Activated CD4-positive, CD25-positive, alpha-beta regulatory T cell treated with anti-CD3 and anti-CD28 coated beads, Interleukin-2, amount 50 U/mL, for 72 hours (primary cell): ENCODE measurements at regions not wholly inside any gene's neighbourhood (a gene's known extent, or its start where the extent isn't known, plus 50 kb on each side); places are given as distances from the start of the nearest gene placed in this dataset.

Experiments used
- DNase-seq: peaks from one replicate; pipeline ENCODE4 v3.0.0; 2021

DNA sequence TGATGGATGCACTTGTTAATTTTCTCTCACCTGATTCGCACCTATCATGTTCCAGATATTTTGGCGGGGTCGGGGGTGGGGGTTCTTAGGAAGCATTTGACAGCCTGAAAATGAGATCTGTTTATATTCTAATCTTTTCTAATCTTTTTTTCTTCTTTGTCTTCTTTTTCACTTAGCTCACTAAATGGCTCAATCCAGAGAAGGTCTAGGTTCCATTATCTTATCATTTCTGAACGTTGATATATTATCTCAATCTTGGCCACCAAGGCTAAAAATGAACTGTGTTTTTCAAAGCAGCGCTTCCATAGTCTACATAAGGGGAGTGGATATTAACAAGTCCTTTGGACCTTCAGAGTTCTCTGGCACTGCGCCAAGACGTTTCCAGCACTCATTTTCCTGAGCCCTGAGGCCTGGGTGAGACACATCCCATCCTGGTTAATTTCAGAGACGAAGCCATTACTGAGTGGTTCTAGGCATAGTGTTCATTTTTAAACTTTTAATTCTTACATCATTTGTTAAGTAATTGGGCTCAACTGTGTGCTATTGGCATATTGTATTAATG is 229.0 kb downstream of the SOX11 start:
- no peak for DNase-seq

DNA sequence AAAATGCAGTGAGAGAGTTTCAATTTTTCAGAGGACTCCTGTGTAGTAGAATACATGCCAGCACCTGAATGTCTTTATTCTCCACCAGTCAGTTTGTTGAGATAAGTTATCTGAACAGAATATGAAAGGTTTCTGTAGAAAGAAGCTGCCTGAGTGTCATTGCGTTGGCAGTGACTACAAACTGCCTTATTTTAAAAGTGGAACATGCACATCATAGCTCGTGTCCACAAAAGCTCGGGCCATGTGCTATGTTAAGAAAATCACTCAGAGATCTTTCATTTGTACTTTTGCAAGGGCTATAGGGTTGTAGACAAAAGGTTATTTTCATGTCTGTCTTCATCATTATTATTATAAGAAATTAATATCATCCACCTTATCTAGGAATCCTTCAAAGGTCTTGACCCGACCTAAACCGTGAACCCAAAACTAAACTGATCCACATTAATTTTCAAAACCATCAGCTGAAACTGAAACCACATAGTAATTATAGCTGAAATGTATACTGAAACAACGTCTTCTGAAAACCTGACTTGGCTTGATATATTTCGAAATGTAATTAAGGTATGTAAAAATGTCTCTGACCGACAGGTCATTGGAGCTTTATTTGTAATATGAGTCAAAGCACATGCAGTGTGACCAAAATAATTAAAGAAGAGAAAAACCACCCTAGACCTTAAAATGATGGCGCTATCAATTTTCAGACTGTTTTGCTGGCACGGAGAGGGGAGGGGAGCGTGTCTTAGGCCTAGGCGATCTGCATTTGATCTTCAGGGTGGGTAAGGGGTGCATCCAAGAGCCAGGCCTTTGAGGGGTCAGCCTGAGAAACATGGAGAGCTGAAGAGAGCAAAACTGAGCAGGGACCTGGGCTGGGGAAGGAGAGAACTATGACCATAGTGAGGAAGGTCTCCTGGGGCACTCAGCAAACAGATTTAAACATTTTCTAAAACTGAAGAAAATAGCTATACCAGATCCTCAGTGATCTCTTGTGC is 232.1 kb downstream of the SOX11 start:
- DNase-seq = no peak

DNA sequence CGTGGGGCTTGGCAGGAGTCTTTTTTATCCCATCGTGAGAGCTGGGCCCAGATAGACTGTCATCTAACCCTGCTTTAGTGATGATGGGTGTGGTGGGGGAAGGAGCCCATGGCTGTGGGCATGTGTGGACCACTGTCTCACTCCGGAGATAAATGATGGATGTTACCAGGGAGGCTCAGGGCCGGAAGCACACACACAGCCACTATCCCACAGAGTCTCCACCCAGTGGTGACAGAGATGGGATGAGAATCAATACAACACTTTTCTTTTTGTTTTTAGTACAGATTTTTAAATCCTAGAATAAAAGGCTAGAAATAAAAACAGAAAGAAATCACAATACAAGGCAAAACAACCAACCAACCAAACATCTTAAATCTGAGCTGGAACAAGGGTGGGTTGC is 233.4 kb downstream of the SOX11 start:
- DNase-seq = no peak

DNA sequence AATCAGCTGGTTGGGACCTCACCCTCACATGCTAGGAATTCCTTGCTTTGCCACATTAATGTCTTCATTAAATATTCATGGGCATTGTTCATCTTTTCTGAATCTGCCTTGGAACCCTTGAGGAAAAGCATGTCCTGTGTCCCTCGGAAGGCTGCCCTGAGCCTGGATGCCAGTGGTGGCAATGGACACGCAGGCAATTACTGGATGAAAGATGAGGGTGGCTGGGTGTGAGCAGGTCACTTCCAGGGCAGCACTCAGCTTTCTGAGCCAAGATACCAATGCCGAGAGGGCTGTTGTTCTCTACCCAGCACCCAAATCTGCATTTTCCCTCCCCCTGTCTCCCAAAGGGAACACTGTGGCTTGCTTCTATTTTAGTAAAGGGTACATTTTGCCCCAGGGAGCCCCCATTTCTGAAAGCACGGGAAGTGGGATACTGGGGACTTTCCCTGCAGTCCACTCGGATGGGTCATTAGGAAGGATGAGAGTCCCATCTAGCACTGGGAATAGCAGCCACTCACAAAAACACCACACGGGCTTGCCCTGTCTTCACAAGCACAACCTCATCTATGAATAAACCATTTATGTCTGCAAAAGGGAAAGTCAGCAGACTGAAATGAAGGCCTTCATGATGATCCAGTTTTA is 234.8 kb downstream of the SOX11 start:
- DNase-seq = no peak

DNA sequence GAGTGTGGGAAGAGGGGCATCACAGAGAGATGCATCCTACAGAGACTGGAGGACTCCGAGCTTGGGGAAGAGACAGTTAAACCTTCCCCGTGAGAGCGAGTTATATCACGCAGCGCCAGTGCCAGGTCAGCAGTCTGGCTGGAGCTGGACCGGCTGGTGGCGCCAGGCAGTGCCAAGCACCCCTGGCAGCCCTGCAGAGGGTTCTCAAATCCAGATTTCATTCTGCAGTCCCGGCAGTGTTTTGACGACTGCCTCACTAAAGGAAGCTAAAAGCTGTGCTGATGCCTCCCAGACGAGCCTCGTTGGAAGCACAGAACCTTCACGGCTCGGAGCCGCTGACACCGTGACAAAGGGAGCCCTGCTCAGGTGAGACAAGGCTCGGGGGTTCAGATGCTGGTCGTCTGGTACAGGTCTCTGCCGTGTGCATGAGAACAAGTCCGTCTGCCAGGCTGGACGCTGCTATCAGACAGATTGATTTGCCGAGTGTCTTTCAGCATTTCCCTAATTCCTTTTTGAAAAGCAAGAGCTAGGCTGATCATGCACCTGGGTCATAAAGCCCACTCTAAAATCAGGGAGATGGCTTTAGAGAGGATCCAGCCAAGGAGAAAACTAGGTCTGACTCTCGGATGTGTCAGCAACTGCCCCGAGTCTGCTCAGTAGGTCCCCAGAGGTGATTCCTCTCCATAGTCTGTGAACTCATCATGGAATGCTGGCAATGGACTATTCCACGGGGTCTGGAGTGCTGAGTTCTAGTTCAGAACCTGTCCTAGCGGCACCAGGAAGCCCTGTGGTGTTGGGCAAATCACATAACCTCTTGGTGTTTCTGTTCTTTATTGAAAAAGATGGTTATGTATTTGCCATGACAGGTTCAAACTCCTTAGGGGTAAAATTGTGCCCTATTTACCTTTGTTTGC is 240.6 kb downstream of the SOX11 start:
- DNase-seq = no peak

DNA sequence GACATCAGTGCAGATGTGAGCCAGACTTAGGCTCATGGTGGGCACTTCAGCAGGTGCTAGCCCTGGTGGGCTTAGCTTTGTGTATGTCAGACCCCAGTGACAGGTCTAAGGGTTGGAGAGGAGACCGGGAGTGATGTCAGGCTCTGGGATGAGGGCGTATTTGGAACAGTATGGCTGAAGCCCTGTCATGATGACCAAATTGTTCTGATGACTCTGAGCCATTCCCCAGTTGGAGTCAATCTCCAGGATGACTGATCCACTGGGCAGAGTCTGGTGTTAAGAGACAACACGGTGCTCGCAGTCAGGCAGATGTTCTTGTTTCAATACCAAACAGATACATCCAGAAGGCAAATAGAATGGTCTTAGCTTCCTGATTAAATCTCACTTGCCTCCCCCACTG is 241.5 kb downstream of the SOX11 start:
- no peak for DNase-seq

DNA sequence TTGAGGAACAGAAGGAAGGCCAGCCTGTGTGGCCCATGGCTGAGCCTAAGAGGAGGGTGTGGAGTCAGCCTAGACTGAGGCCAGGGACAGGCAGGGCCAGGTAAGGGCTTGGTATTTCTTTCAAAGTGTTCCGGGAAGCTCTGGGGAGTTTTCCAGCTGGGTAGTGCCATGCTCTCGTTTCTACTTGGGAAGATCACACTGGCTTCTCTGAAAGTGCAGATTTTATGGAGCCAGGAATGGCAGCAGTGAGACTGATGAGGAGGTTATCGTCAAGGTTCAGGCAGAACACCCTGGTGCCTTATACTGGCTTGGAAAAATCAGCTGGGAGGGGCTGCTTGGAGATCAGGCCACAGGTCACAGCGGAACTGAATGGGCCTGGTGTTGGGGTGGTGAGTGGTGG is 245.1 kb downstream of the SOX11 start:
- no peak for DNase-seq

DNA sequence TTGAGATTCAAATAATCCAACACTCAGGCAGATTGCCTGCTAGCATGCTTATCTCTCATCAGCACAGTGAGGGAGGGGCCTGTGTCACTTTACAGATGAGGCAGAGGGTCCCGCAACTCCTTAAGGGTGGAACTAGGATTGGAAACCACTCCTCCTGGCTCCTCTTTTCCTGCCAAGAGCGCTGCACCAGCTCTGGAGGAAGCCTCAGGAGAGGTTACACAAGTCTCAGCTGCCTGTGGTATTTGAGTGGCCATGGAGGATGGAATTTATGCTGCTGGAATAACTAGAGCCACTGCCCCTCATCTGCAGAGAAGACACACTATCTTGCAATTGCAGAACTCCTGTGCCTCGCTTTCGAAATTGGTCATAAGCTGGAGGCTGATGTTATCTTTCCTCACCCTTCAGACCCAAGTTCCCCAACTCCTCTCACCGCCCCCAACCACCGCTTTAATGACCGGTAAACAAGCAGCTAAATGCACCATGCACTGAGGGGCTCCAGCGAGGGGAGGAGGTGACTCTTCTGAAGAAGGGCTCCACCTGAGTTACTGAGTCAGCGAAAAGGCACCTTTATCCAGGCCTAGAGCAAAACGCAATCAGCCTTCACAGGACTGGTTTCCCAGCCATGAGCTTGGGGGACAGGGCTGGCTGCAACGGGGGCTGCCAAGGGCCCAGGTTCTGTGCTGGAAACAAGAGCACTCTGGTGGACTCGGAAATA is 245.8 kb downstream of the SOX11 start:
- DNase-seq = no peak

DNA sequence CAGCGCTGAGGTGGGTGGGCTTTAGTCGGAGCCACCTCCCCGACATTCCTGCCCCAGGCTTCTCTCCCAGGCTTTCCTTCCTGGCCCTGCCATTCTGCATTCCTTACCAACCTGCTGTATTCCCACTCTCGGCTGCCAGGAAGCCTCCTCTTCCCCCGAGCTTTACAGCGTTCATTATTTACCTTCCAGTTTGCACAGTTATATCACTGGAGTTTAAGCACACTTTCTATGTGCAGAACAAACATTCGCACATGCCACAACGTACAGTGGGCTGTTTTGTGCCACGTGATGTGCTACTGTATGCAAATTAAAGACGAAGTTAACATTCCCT is 246.3 kb downstream of the SOX11 start:
- DNase-seq = no peak

DNA sequence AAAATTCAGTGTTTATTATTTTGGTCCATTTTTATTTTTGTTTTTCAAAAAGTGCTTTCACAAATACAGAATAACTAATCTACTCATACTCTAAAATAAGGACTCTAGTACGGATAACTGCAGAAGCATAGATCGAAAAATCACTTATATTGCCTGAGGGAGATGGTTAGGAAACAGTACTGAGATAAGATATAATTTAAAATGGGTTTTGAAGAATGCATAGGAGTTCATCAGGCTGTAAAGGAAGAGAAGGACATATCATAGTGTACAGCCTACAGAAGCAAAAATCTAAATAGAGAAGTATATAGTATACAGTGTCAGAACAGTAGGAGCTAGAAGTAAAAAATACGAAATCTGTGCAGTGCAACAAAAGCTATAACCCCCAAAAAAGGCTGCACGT is 247.4 kb downstream of the SOX11 start:
- no peak for DNase-seq

DNA sequence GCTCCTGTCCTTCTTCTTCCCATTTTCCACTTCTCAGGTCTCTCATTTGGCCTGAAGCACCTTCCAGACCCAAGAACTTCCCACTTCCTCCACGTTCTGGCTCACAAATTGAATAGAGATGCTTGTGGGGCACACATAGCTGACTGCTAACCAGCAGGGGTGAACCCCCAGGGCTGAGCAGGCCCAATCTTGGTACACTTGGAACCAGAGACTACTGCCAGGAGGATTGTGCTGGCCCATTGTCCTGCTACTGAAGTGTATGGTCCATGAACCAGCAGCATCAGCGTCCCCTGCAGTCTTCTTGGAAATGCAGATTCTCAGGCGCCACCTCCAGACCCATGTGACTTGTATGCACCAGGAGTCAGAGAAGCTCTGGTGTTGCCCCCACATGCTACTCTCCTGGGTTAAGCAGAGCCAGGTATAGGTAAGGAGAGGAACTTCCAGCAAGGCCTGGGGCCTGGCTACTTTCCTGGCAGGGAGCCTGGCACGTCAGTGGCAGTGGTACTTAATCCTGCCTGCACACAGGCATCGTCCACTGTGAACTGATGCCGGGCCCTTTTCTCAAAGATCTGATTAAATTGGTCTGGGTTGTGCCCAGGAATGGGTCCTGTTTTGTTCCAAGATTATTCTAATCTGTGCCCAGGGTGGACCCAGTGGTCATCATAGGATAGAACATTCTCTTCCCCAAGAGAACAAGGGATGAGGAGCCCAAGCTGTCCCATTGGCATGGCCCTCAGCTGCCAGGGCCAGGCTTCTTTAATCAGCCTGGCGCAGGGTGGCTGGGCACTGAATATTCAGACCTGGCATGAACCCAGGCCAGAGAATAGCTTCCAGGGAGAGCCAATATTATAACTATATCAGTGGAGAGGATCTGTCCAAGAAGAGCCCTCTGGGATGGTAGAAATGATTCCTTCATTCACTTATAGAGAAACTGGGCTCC is 248.7 kb downstream of the SOX11 start:
- DNase-seq = no peak

DNA sequence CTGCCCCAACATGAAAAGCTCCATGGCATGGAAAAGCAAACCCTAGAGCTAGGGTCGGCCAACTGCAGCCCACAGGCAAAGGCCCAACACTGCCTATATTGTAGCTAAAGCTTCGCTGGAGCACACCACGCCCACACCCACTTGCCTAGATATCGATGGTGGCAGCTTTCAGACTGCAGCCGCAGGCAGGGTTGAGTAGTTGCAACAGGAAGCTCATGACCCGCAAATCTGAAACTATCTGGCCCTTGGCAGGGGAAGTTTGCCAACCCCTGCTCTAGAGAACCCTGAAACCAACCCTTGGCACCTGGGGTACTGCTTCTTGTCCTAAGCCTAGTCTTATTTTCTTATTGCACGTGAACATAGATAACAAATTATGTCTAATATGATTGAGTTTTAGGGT is 250.0 kb downstream of the SOX11 start:
- DNase-seq = no peak

DNA sequence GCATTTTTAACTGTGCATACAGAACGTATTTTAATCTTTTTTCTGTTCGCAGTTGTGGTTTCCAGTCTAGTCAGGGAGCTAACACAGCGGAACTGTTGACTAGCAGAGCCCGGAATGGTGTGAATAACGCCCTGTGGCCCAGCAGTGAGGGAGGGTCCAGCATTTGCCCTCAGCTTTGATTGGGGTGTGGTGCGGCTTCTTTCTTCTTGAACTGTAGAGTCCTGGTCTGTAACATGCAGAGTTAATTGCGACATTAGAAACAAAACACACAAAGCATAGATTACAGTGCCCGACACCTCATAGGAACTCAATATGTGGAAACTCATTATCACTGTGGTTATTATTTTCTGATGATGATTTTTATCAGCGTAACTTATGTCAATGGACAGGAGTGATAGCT is 253.6 kb downstream of the SOX11 start:
- no peak for DNase-seq

DNA sequence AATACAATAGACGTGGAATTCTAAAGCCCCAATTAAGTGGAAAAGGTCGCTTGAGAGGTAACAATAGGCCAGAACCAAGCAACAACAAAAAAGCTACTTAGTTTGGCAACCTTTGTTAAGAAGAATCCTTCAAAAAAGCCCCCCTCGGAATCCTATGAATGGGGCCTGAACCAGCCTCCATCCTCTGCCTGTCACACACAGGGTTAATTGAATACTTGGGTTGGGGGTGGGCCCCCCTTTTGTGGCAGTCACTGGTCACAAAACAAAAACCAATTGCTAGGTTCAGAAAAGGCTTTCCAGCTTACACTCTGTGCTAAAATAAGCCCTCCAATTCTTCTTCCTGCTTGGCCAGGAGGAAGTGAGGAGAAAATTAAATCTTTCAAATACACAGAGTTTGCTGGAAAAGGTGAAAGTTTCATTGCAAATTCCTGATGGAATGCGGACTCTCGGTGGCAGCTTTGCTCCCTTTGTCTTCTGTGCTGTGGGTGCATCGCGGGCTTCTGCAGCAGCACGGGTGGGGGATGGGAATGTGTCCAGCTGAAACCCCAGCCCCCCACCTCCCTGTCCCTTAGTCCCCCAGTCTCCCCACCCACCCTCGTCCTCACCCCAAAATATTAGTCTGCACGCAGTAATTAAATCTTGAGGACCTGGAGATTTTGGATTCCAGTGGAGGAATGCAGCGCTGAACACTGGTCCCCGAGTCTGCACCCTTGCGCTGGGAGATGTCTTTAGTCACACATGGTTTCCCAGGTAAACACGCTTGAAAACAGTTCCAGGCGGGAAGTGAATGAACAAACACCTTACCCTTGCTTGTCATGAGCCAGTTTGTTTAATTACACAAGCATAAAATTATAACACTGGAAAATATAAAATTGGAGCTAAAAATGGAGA is 254.3 kb downstream of the SOX11 start:
- no peak for DNase-seq

DNA sequence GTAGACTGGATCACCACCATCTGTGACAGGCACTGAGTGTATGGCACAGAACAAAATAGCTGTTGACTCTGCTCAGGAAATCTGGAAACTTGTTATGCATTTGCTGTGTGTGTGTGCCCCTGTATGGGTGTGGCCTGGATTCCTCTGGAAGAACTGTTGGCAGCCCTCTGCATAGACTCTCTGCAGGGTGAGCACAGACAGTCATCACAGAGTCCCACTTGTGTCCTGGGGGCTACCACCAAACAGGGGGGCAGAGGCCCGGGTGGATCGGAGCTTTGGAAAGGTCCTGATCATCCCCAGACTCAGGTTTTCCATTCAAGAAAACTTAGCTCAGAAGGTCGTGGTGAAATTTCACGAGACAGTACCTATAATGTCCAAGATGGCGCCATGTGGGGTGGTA is 258.6 kb downstream of the SOX11 start:
- DNase-seq = no peak

DNA sequence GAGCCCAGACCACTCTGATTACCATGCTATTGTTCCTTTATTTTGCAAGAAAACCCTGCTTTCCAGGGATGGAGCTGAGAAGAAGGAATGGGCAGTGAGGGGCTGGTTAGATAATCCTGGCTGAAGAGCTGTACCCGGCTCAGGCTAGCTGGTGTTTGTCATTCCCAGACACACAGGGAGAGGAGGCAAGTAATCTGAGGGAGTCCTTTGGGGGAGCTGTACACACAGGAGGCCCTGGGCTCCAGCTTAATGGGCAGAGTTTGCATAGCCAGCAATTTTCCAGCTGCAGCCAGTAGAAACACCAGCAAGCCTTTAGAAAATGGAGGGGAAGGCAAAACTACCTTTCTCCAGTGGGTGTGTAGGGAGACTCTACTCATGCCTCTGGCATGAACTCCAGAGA is 259.3 kb downstream of the SOX11 start:
- DNase-seq = no peak

DNA sequence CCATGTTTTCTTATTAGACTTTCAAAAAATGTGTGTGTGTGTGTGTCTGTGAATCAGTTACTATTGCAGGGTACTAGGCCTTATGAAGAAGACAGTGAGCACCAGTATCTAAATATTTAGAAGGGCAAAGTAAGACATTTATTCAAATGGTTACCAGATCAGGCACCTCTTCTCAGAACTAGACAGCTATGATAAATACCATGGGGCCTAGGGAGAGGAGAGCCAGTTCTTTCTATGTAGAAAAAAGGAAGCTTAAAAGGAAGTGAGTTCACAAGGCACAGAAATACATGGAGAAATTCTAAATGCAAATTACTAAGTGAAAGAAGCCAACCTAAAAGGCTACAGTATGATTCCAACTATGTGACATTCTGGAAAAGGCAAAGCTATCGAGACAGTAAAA is 261.3 kb downstream of the SOX11 start:
- no peak for DNase-seq

DNA sequence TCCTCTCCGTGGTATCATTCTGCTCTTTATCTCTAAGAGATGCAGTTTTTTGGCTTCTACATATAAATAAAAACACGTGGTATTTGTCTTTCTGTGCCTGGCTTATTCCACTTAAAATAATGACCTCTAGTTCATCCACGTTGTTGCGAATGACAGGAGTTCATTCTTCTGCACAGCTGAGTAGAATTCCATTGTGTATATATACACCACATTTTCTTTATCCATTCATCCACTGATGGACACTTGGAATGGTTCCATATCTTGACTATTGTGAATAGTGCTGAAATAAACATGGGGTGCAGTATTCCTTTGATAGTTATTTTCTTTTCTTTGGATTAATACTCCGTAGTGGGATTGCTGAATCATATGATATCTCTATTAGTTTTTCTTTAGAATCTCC is 262.3 kb downstream of the SOX11 start:
- DNase-seq = no peak

DNA sequence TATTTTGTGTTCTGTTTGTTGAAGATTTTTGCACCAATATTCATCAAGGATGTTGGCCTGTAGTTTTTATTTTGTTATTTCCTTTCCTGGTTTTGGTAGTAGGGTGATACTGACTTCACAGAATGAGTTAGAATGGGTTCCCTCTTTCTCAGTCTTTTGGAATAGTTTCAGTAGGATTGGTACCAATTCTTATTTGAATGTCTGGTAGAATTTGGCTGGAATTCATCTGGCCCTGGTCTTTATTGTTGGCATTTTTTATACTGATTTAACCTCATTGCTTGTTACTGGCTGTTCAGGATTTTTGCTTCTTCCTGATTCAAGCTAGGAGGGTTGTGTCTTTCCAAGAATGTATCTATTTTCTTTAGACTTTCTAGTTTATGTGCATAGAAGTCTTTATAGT is 263.7 kb downstream of the SOX11 start:
- no peak for DNase-seq
